ENCODE measurements at regions not wholly inside any gene's neighbourhood (a gene's known extent, or its start where the extent isn't known, plus 50 kb on each side); places are given as distances from the start of the nearest gene placed in this dataset.

- TF ChIP-seq EGR1 (IDR thresholded peaks at IDR 0.05; ENCODE audit: low read depth) = no peak
- TF ChIP-seq EZH2 (IDR thresholded peaks at IDR 0.05) = no peak
- intact Hi-C loops (cut with micrococcal nuclease) = loop anchor here (1.0 kb wide), 1 partner anchor 16 kb away; no protein-coding TSS in a partner anchor
- ChIA-PET CTCF (no interaction called here), RAD21 (ENCODE audit: low non-redundant PET in 1 of 2, low total read pairs in 2 of 2, uncharacterized antibody in 2 of 2, unreplicated experiment in 2 of 2) (no interaction called here), POLR2A (no interaction called here)
- ATAC-seq = no peak
- Histone ChIP-seq H3K9ac (ENCODE audit: low read length) (no peak overlapping the region), H3K9me2 (ENCODE audit: insufficient read depth) (no peaks in the 10 kb centered on the region), H4K20me1 (ENCODE audit: insufficient read depth) (no peaks in the 10 kb centered on the region), H3K9me3 (ENCODE audit: control insufficient read depth in 1 of 2, insufficient read depth in 1 of 2, low read depth in 1 of 2, low read length in 2 of 2) (no peaks in the 10 kb centered on the region), H3K4me2 (ENCODE audit: low read length) (no peak overlapping the region), H3K36me3 (ENCODE audit: control insufficient read depth in 1 of 2, insufficient read depth in 2 of 2, low read length in 2 of 2) (no peaks in the 10 kb centered on the region), H3K79me2 (ENCODE audit: insufficient read depth, low read length) (no peaks in the 10 kb centered on the region), H2AFZ (ENCODE audit: low read depth, low read length, poor library complexity, severe bottlenecking) (no peak overlapping the region), H3K27ac (ENCODE audit: low read depth, low read length) (no peak overlapping the region), H3K4me1 (ENCODE audit: control insufficient read depth in 1 of 2, insufficient read depth in 2 of 2, low read length in 2 of 2) (no peaks in the 10 kb centered on the region), H3K27me3 (ENCODE audit: insufficient read depth, low read length) (no peaks in the 10 kb centered on the region), H3K4me3 (replicated peaks in 1 of 2; ENCODE audit: low read depth in 1 of 2, low read length in 2 of 2) (no peak overlapping the region)
- no TSS peak for BruUV-seq (replicated peaks)
- DNase-seq (ENCODE audit: low read depth, low spot score) = no peak
Observed at GRCh38 chr5:122219436-122220166, 90.3 kb downstream of the ZNF474 start.

DNA sequence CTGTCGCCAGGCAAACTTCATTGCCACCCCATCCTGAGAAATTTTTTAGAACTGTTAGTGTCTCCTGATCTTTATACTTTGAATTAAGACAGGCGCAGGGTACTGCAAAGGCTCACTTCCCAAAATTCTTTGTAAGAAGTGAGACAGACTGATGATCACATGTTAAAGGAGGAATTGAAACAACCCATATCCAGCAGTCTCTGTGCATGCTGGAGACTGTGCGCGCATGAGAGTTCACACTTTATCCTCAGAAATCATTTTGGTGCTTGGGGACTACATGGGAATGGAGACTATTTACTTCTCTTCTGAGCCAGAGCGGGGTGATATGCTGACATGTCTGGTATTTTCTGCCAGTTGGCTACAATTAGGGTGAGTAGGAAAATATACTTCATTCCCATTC, 91.2 kb downstream of the ZNF474 start:
- Histone ChIP-seq H3K9me3 (ENCODE audit: control insufficient read depth in 1 of 2, insufficient read depth in 1 of 2, low read depth in 1 of 2, low read length in 2 of 2) (no peaks in the 10 kb centered on the region), H3K4me1 (ENCODE audit: control insufficient read depth in 1 of 2, insufficient read depth in 2 of 2, low read length in 2 of 2) (no peaks in the 10 kb centered on the region), H3K79me2 (ENCODE audit: insufficient read depth, low read length) (no peaks in the 10 kb centered on the region), H3K27me3 (ENCODE audit: insufficient read depth, low read length) (no peaks in the 10 kb centered on the region), H3K9ac (ENCODE audit: low read length) (no peak overlapping the region), H3K9me2 (ENCODE audit: insufficient read depth) (no peaks in the 10 kb centered on the region), H2AFZ (ENCODE audit: low read depth, low read length, poor library complexity, severe bottlenecking) (no peak overlapping the region), H3K4me2 (ENCODE audit: low read length) (no peak overlapping the region), H3K27ac (ENCODE audit: low read depth, low read length) (no peak overlapping the region), H3K4me3 (replicated peaks in 1 of 2; ENCODE audit: low read depth in 1 of 2, low read length in 2 of 2) (no peak overlapping the region), H3K36me3 (ENCODE audit: control insufficient read depth in 1 of 2, insufficient read depth in 2 of 2, low read length in 2 of 2) (no peaks in the 10 kb centered on the region), H4K20me1 (ENCODE audit: insufficient read depth) (no peaks in the 10 kb centered on the region)
- ChIA-PET RAD21 (ENCODE audit: low non-redundant PET in 1 of 2, low total read pairs in 2 of 2, uncharacterized antibody in 2 of 2, unreplicated experiment in 2 of 2) (no interaction called here), CTCF (no interaction called here), POLR2A (no interaction called here)
- intact Hi-C loops (cut with micrococcal nuclease) = no loop called here
- ATAC-seq (no peak), DNase-seq (ENCODE audit: low read depth, low spot score) (no peak)
- no TSS peak for BruUV-seq (replicated peaks)
- no peak for TF ChIP-seq TCF7L2 (IDR thresholded peaks at IDR 0.05; ENCODE audit: borderline replicate concordance, extremely low read depth, insufficient read depth, insufficient read length)
- no peak for TF ChIP-seq EZH2phosphoT487 (IDR thresholded peaks at IDR 0.05; ENCODE audit: borderline replicate concordance)
- TF ChIP-seq, protein P1, sequence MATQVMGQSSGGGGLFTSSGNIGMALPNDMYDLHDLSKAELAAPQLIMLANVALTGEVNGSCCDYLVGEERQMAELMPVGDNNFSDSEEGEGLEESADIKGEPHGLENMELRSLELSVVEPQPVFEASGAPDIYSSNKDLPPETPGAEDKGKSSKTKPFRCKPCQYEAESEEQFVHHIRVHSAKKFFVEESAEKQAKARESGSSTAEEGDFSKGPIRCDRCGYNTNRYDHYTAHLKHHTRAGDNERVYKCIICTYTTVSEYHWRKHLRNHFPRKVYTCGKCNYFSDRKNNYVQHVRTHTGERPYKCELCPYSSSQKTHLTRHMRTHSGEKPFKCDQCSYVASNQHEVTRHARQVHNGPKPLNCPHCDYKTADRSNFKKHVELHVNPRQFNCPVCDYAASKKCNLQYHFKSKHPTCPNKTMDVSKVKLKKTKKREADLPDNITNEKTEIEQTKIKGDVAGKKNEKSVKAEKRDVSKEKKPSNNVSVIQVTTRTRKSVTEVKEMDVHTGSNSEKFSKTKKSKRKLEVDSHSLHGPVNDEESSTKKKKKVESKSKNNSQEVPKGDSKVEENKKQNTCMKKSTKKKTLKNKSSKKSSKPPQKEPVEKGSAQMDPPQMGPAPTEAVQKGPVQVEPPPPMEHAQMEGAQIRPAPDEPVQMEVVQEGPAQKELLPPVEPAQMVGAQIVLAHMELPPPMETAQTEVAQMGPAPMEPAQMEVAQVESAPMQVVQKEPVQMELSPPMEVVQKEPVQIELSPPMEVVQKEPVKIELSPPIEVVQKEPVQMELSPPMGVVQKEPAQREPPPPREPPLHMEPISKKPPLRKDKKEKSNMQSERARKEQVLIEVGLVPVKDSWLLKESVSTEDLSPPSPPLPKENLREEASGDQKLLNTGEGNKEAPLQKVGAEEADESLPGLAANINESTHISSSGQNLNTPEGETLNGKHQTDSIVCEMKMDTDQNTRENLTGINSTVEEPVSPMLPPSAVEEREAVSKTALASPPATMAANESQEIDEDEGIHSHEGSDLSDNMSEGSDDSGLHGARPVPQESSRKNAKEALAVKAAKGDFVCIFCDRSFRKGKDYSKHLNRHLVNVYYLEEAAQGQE (IDR thresholded peaks at IDR 0.05; ENCODE audit: low read depth) = no peak
- TF ChIP-seq ELF1 (IDR thresholded peaks at IDR 0.05; ENCODE audit: borderline replicate concordance, low read depth) = no peak
- TF ChIP-seq, protein P2, sequence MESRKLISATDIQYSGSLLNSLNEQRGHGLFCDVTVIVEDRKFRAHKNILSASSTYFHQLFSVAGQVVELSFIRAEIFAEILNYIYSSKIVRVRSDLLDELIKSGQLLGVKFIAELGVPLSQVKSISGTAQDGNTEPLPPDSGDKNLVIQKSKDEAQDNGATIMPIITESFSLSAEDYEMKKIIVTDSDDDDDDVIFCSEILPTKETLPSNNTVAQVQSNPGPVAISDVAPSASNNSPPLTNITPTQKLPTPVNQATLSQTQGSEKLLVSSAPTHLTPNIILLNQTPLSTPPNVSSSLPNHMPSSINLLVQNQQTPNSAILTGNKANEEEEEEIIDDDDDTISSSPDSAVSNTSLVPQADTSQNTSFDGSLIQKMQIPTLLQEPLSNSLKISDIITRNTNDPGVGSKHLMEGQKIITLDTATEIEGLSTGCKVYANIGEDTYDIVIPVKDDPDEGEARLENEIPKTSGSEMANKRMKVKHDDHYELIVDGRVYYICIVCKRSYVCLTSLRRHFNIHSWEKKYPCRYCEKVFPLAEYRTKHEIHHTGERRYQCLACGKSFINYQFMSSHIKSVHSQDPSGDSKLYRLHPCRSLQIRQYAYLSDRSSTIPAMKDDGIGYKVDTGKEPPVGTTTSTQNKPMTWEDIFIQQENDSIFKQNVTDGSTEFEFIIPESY (IDR thresholded peaks at IDR 0.05; ENCODE audit: extremely low read depth, insufficient replicate concordance, low read length) = no peak
- TF ChIP-seq, protein P3, sequence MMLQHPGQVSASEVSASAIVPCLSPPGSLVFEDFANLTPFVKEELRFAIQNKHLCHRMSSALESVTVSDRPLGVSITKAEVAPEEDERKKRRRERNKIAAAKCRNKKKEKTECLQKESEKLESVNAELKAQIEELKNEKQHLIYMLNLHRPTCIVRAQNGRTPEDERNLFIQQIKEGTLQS (IDR thresholded peaks at IDR 0.05) = no peak
- TF ChIP-seq, protein P4, sequence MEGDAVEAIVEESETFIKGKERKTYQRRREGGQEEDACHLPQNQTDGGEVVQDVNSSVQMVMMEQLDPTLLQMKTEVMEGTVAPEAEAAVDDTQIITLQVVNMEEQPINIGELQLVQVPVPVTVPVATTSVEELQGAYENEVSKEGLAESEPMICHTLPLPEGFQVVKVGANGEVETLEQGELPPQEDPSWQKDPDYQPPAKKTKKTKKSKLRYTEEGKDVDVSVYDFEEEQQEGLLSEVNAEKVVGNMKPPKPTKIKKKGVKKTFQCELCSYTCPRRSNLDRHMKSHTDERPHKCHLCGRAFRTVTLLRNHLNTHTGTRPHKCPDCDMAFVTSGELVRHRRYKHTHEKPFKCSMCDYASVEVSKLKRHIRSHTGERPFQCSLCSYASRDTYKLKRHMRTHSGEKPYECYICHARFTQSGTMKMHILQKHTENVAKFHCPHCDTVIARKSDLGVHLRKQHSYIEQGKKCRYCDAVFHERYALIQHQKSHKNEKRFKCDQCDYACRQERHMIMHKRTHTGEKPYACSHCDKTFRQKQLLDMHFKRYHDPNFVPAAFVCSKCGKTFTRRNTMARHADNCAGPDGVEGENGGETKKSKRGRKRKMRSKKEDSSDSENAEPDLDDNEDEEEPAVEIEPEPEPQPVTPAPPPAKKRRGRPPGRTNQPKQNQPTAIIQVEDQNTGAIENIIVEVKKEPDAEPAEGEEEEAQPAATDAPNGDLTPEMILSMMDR (IDR thresholded peaks at IDR 0.05 in 2 of 3, conservative IDR thresholded peaks at IDR 0.05 in 1 of 3; ENCODE audit: borderline replicate concordance in 1 of 3, insufficient read depth in 1 of 3, low read depth in 2 of 3, low read length in 2 of 3) = no peak
- no peak for TF ChIP-seq JUND (IDR thresholded peaks at IDR 0.05)
- no peak for TF ChIP-seq YY1 (IDR thresholded peaks at IDR 0.05; ENCODE audit: extremely low read depth, insufficient replicate concordance, low read depth, low read length)

Data from HCT116 (cell line).